ENCODE measurements at regions not wholly inside any gene's neighbourhood (a gene's known extent, or its start where the extent isn't known, plus 50 kb on each side); places are given as distances from the start of the nearest gene placed in this dataset.
A peak's percentile ranks its signal among the peaks of the same experiment; 100 is the strongest.
"Not testable (repeated sequence)": the region's sequence is repeated elsewhere in the genome, so short reads cannot be mapped to it uniquely, and the experiment has no call there.

DNA sequence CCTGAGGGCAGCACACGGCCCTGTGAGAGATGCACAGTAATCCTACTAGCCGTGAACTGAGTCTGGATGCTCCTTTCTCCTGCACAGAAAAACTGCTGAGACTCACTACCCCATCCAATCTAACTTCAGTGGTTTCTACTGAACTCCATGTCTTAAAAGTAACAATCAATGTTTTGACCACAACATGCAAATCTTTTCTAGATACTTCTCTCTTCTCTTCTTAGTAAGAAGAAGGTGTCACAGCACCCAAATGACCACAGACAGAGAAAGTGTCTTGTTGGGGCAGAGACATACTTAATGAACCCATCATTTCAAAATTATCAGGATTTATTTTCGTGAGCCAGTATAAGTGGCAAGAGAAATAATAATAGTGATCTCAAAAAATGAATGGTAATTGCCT is 285.8 kb upstream of the MEF2C start:
- DNase-seq, result no peak

DNA sequence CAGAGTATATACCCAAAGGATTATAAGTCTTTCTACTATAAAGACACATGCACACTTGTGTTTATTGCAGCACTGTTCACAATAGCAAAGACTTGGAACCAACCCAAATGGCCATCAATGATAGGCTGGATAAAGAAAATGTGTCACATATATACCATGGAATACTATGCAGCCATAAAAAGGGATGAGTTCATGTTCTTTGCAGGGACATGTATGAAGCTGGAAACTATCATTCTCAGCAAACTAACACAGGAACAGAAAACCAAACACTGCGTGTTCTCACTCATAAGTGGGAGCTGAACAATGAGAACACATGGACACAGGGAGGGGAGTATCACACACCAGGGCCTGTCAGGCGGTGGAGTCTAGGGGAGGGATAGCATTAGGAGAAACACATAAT is 281.7 kb upstream of the MEF2C start:
- DNase-seq, result not testable (repeated sequence)

DNA sequence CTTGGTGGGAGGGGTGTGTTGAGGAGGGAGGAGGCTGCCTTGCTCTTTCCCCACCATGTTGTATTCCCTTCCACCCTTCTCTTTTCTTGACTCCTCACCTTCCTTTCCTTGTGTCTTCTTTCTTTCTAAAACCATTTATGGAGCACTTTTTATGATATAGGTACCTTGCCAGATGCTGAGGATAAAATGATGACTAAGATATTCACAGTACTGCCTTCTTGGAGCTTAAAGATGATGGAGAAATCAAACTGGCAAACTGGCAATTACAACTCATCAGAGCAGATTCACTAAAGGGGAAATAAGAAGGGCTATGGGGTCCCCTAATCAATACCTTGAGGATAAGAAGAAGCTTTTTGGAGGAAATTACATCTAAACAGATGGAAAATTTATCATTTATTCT is 273.2 kb upstream of the MEF2C start:
- no peak for DNase-seq

DNA sequence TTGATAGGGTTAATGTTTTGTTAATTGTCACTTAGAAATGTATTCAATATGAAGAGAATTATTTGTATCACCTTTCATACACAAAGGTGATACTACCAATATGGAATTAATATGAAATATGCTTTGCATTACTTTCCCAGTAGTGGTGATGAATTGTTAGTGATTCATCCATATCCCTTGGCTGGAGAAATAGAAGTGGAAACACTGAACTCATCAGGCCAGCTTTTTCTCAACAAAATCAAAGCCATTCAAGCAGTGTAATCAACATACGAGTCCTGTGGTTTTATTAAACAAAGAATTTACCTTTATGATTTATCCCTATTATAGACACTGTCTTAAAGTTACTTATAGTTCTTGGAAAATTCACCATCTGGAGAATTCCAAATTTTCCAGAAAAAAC is 264.0 kb upstream of the MEF2C start:
- DNase-seq, result no peak

- DNase-seq, result no peak
These were observed 254.2 kb upstream of the MEF2C start for GRCh38 chr5:89137148-89137547.

DNA sequence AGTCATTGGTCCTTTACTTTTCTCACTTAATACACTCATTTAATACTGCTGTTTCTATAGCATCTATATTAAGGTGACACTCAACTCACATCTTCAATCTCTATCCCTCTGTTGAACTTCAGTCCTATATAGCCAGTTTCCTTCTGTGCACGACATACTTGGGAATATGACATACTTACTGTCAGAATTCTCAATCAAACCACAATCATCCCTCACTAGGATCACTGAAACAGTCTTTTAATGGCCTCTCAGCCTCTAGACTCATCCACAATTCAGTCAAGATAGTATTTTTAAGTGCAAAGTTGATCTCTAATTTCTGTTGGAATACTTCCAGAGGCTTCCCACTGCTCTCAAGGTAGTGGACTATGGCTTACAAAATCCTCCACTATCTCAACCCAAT is 251.0 kb upstream of the MEF2C start:
- DNase-seq, result no peak

GRCh38 chr5:89133129-89133528 is 250.1 kb upstream of the MEF2C start:
- DNase-seq, result no peak

DNA sequence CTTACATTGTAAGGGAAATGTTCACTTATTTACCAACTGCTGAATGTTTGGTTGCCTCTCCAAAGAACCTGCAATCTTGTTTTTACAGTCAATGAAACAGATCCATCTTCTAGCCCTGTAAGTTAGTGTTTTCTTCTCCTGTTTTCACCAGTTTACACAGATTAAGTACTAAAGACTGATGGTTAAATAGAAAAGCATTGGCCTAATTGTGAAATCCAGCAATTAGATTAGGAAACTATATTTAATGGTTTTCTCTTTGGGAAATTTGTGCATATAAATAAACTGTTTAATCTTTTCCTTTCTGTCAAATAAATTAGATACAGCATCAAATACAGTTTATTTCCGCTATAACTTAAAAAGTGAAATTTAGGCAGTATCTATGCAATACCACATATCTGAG is 247.9 kb upstream of the MEF2C start:
- no peak for DNase-seq

DNA sequence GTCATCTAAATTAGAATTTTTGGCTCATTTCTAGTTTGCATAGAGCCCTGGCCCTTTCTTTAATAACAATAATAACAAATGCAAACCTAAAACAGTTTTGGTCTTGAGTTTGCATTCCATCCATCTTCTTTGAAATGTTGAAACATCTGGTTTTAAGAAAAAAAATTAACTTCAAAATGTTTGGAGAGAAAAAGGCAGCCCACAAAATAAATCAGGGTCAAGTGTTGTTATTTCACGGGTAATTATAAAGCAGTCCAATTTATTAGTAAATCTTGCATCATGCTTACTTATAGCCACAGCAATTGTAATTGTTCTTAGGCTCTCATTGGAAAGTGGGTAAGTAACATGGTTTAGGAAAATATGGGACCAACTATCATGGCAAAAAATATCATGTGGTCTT is 247.0 kb upstream of the MEF2C start:
- no peak for DNase-seq

- no peak for DNase-seq
These were observed 246.1 kb upstream of the MEF2C start for GRCh38 chr5:89128906-89129625.

- DNase-seq, result peak; percentile 77
These were observed 245.1 kb upstream of the MEF2C start for GRCh38 chr5:89128092-89128491.

DNA sequence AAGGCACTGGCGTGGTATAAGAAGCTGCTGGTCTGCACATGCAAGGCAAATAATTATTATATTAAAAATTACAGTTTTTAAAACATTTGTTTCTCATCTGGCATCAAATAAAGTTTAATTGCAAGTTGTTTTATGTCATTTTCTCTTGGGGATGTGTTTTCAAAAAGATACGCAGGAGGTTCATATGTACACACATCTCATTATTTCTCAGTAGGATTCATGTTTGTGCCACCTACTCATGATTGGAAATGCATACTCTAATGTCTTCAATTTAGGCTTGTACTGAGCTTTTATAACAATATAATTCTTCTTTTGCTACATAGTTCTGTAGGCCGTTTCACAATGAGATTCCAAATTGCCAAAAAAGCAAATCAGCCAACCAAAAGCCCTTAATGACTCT is 244.2 kb upstream of the MEF2C start:
- DNase-seq, result no peak

DNA sequence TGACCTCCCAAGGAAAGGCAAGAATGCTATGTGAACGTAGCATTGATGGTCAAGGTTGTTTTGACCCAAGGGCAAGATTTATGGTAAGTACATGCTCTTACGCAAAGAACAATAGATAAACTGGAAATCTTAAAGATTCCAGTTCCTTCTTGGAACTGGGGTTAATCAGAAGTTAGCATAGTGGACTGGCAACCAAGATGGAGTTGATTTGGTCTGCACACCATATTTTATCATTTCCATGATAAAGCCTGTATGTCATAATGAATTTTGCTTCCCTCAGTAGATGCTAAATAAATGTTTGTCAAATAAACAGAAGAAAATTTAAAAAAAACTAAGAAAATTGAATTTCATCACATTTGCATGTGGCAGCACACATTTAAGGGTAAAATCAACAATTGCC is 242.4 kb upstream of the MEF2C start:
- DNase-seq, result no peak

GRCh38 chr5:89123581-89123980 is 240.6 kb upstream of the MEF2C start:
- no peak for DNase-seq

DNA sequence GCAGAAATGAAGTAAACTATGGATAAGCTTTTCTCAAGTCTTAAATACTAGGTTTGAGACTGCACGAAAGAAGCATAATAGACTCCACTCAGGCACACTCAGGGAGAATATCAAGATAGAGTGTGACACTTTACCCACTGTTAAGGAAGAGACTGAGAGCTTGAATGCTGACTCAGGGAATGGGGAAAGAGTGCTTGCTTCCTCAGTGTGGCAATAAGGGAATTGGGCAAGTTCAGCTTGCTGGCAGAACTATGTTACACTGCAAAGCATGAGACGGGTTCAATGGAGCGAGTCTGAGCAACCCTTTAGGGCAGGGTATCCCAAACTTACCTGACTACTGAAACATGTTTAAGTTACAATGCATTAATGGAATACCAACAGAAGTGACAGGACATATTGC is 237.7 kb upstream of the MEF2C start:
- no peak for DNase-seq

DNA sequence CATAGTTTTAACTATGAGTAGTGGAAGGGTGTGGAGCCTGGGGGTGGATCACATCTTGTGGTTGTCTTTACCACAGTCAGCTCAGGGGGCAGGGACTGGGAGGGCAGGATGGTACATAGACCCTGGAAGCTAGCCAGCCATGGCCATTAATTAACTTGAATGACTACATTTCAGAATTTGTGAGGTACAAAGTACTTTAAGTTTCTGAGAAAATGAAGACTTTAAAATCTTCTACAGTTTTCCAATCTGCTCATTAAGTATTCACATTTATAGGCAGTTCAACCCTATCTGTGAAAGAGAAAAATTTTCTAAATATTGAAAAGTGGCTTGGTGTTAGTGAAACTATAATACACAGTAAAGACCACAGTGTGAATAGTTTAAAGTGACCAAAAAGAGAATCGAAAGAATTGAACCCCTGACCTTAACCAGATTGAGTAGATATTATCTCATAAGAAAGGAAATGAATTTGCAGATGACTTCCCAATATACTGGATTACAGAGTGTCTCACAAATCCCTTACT is 234.2 kb upstream of the MEF2C start:
- DNase-seq, result no peak

- DNase-seq, result no peak
These were observed 228.1 kb upstream of the MEF2C start for GRCh38 chr5:89110916-89111646.

DNA sequence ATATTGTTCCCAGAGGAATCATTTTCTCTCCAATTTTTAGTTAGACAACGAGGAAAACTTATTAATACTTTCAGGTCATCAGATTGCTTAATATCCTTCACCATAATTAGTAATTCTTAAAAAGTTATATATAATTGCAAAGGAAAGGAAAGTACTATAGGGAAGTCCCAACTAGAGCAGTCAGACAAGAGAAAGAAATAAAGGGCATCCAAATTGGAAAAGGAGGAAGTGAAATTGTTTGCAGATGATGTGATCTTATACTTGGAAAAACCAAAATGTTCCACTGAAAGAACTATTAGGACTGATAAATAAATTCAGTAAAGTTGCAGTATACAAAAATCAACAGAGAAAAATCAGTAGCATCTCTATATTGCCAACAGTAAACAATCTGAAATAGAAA is 223.5 kb upstream of the MEF2C start:
- no peak for DNase-seq

- DNase-seq, result no peak
These were observed 222.9 kb upstream of the MEF2C start for GRCh38 chr5:89105836-89106235.

DNA sequence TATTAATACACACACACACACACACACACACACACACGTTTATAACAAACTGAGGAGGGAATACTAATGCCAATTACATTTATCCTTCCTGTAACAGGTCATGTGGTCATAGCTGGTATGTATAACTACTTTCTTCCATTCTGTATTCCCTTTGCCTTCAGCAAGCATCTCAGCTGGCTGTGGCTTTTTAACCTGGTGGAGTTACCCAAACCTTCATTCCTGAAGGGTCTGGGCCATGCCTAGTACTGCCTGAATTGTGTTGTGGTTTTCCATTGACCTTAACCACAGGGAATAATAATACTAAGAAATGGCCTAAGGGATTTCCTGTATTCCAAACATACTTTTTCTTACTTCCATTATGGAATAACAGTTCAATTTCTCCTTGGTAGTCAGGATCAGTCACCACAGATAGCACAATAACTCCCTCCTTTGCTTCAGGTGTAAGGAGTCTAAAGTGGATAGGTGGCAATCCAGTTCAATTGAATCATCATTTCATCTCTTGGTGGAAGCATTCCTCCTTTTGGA is 222.2 kb upstream of the MEF2C start:
- no peak for DNase-seq

- no peak for DNase-seq
These were observed 215.3 kb upstream of the MEF2C start for GRCh38 chr5:89098199-89098756.

DNA sequence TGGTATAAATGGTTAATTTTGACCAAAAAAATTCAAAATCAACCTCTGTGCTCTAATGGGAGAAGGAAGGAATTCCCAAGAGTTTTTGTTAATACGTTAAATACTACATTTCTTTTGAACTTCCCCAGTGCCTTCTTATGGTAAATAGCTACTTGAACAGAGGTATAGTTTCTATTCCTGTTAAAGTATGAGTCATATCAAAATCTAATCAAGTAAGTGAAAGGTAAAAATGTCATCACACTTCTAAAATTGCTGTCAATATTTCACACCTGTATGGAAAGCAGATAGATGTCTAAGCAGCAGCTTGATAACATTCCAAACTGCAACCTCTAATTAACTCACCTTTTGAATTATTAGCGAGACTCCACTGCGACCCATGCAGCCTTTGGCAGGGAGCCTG is 214.1 kb upstream of the MEF2C start:
- DNase-seq, result no peak

- no peak for DNase-seq
These were observed 212.4 kb upstream of the MEF2C start for GRCh38 chr5:89095341-89095740.

GRCh38 chr5:89090037-89090436 is 207.1 kb upstream of the MEF2C start:
- no peak for DNase-seq

Data from islet precursor cell (in vitro differentiated cells).